Endodermal cell (in vitro differentiated cells): ENCODE measurements at regions not wholly inside any gene's neighbourhood (a gene's known extent, or its start where the extent isn't known, plus 50 kb on each side); places are given as distances from the start of the nearest gene placed in this dataset.

Experiments used
- DNase-seq: peaks from one replicate; pipeline ENCODE4 v3.0.0-alpha.2; 2017
- H3K27ac ChIP-seq: 2 replicates; pipeline ENCODE4 v1.5.1; 2013; ENCODE audit warnings: mild to moderate bottlenecking, low read depth, low read length, moderate library complexity
- H3K27me3 ChIP-seq: 2 replicates; pipeline ENCODE4 v1.6.1; 2013; ENCODE audit warnings: mild to moderate bottlenecking, low read length, moderate library complexity; ENCODE audit not compliant: insufficient read depth, control insufficient read depth, poor library complexity, severe bottlenecking
- H3K36me3 ChIP-seq: 2 replicates; pipeline ENCODE4 v1.7.0; 2013; ENCODE audit warnings: mild to moderate bottlenecking, low read length, moderate library complexity; ENCODE audit not compliant: control insufficient read depth, insufficient read depth
- H3K4me1 ChIP-seq: one replicate; pipeline ENCODE4 v1.7.0; 2013; ENCODE audit warnings: low read length; ENCODE audit not compliant: control insufficient read depth, insufficient read depth
- H3K4me3 ChIP-seq: 2 replicates; pipeline ENCODE4 v1.5.1; 2013; ENCODE audit warnings: mild to moderate bottlenecking, low read length, moderate library complexity
- H3K9ac ChIP-seq: 2 replicates; pipeline ENCODE4 v1.6.1; 2013; ENCODE audit warnings: mild to moderate bottlenecking, low read length, moderate library complexity; ENCODE audit not compliant: poor library complexity, severe bottlenecking; ENCODE audit errors: extremely low read depth
- H3K9me3 ChIP-seq: 2 replicates; pipeline ENCODE4 v1.6.1; 2013; ENCODE audit warnings: mild to moderate bottlenecking, low read length, moderate library complexity; ENCODE audit not compliant: control insufficient read depth
- H3K27ac Mint-ChIP-seq: 2 replicates; pipeline ENCODE4 v1.8.0; 2020; ENCODE audit warnings: mixed read lengths
- H3K27me3 Mint-ChIP-seq: 2 replicates; pipeline ENCODE4 v1.8.0; 2021; ENCODE audit warnings: mild to moderate bottlenecking, mixed read lengths; ENCODE audit not compliant: insufficient read depth
- H3K36me3 Mint-ChIP-seq: 2 replicates; pipeline ENCODE4 v1.8.0; 2020; ENCODE audit warnings: low read depth, mixed read lengths
- H3K4me1 Mint-ChIP-seq: 2 replicates; pipeline ENCODE4 v1.8.0; 2020; ENCODE audit warnings: mixed read lengths
- H3K4me3 Mint-ChIP-seq: 2 replicates; pipeline ENCODE4 v1.8.0; 2020; ENCODE audit warnings: mild to moderate bottlenecking, moderate library complexity, mixed read lengths
- H3K9me3 Mint-ChIP-seq: 2 replicates; pipeline ENCODE4 v1.8.0; 2020; ENCODE audit warnings: mild to moderate bottlenecking, mixed read lengths
- WGBS, 2 experiments: methylation state at CpG; one replicate each; pipeline versions ENCODE4 v1.1.5 to v1.1.7; 2013; ENCODE audit warnings: missing lambda C conversion rate in 2 of 2, mixed read lengths in 1 of 2; ENCODE audit not compliant: insufficient coverage in 1 of 2, insufficient read length in 1 of 2; 5-methylcytosine and 5-hydroxymethylcytosine counted together
- TF ChIP-seq, protein P1 (sequence below): fragments of 200-600 bp; sonication (generic); conservative IDR thresholded peaks from 2 replicates; pipeline ENCODE4 v1.5.0; 2021; ENCODE audit warnings: antibody characterized with exemption, mild to moderate bottlenecking

DNA sequence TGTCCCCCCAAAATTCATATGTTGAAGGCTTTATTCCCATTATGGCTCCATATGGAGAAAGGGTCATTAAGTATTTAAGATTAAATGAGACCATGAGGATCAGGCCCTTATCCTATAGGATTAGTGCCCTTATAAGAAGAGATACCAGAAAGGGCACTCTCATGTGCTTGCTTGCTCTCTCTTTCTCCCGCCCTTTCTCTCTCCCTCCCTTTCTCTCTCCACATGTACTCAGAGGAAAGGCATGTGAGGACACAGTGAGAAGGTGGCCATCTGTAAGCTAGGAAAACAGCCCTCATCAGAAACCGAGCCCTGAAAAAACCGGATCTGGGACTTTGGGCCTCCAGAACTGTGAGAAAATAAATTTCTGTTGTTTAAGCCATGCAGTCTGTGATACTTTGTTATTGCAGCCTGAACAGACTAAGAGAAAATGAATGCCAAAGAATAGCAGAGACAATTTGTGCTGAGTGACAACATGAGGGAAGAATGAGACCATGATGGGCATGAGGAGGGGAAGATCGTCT, 300.0 kb upstream of the SLC39A10 start:
- no peak for DNase-seq
- Histone ChIP-seq H3K4me1 (no peaks in the 10 kb centered on the region), H3K9ac (no peak overlapping the region), H3K9me3 (peaks cover 4% of the 10 kb centered on the region), H3K27ac (no peak overlapping the region), H3K27me3 (no peaks in the 10 kb centered on the region), H3K4me3 (no peak overlapping the region), H3K36me3 (no peaks in the 10 kb centered on the region)
- TF ChIP-seq, protein P1, sequence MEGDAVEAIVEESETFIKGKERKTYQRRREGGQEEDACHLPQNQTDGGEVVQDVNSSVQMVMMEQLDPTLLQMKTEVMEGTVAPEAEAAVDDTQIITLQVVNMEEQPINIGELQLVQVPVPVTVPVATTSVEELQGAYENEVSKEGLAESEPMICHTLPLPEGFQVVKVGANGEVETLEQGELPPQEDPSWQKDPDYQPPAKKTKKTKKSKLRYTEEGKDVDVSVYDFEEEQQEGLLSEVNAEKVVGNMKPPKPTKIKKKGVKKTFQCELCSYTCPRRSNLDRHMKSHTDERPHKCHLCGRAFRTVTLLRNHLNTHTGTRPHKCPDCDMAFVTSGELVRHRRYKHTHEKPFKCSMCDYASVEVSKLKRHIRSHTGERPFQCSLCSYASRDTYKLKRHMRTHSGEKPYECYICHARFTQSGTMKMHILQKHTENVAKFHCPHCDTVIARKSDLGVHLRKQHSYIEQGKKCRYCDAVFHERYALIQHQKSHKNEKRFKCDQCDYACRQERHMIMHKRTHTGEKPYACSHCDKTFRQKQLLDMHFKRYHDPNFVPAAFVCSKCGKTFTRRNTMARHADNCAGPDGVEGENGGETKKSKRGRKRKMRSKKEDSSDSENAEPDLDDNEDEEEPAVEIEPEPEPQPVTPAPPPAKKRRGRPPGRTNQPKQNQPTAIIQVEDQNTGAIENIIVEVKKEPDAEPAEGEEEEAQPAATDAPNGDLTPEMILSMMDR: no peak
- Mint-ChIP-seq H3K27me3 (no peaks in the 10 kb centered on the region), H3K4me3 (no peak overlapping the region), H3K36me3 (no peaks in the 10 kb centered on the region), H3K9me3 (no peaks in the 10 kb centered on the region), H3K27ac (no peak overlapping the region), H3K4me1 (peaks cover 3% of the 10 kb centered on the region)
- WGBS, 2 experiments: 88 to 93% methylated on average over 3 to 4 of the region's 4 CpGs

DNA sequence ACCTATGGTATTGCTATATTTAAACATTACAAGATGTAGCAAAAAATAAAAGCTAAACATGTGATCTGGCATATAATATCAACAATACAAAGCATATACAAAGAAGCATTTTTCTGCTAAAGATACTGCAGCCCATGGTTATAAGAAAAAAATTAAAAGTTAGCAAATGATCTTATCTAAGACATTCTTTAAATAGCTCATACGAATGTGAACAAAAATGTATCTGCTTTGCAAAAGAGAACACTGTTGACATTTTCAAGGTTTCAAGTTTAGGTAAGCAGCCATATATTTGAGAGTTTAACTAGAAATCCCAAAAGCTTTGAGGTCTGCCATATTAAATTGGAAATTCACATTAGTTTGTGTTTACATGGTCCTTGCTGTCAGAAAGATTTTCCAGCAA, 301.0 kb upstream of the SLC39A10 start:
- peaks cover 4% of the 10 kb centered on the region for H3K9me3 ChIP-seq
- no peak overlapping the region for H3K9ac ChIP-seq
- Mint-ChIP-seq H3K36me3 (no peaks in the 10 kb centered on the region), H3K27me3 (no peaks in the 10 kb centered on the region), H3K4me1 (peaks cover 3% of the 10 kb centered on the region), H3K4me3 (no peak overlapping the region), H3K9me3 (no peaks in the 10 kb centered on the region), H3K27ac (no peak overlapping the region)
- H3K27me3 ChIP-seq: no peaks in the 10 kb centered on the region
- WGBS, 2 experiments: 86 to 93% methylated on average over 1 of the region's 1 CpG
- H3K4me1 ChIP-seq: no peaks in the 10 kb centered on the region
- no peak overlapping the region for H3K4me3 ChIP-seq
- H3K36me3 ChIP-seq: no peaks in the 10 kb centered on the region
- TF ChIP-seq, protein P1: no peak
- no peak overlapping the region for H3K27ac ChIP-seq
- no peak for DNase-seq

DNA sequence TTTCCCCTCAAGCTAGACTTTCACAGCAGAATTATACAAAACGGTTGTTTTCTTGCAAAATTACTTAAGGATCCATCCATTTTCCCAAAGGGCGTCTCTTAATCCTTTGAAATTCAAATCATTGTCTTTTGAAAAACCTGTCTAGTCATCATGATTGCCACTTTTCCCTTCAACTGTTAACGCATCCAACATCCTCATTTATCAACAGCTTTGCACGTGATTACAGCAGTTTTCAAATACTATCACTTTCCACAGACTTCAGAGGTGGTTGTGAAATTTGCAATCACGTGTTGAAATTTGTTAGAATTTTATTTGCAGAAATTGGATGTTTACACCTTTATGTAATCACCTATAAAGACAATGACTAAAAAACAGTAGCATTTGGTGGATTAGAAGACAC, 304.4 kb upstream of the SLC39A10 start:
- WGBS, 2 experiments: 67 to 71% methylated on average over 3 to 5 of the region's 5 CpGs
- H3K36me3 Mint-ChIP-seq: no peaks in the 10 kb centered on the region
- Histone ChIP-seq H3K36me3 (no peaks in the 10 kb centered on the region), H3K27ac (no peak overlapping the region), H3K27me3 (no peaks in the 10 kb centered on the region), H3K4me1 (no peaks in the 10 kb centered on the region), H3K9ac (no peak overlapping the region), H3K9me3 (peaks cover 4% of the 10 kb centered on the region), H3K4me3 (no peak overlapping the region)
- DNase-seq: no peak
- H3K4me1 Mint-ChIP-seq: peaks cover 3% of the 10 kb centered on the region
- no peaks in the 10 kb centered on the region for H3K27me3 Mint-ChIP-seq
- TF ChIP-seq, protein P1: no peak
- no peak overlapping the region for H3K27ac Mint-ChIP-seq
- H3K9me3 Mint-ChIP-seq: no peaks in the 10 kb centered on the region
- no peak overlapping the region for H3K4me3 Mint-ChIP-seq
